HG02852 (cell line): ENCODE measurements at regions not wholly inside any gene's neighbourhood (a gene's known extent, or its start where the extent isn't known, plus 50 kb on each side); places are given as distances from the start of the nearest gene placed in this dataset.
"Not testable (repeated sequence)": the region's sequence is repeated elsewhere in the genome, so short reads cannot be mapped to it uniquely, and the experiment has no call there.

ENCODE experiments used
- ATAC-seq: cut with Tn5 transposase; IDR thresholded peaks from one replicate; pipeline ENCODE4 v1.9.1; 2021; ENCODE audit warnings: mild to moderate bottlenecking, moderate library complexity; ENCODE audit not compliant: unreplicated experiment

GRCh38 chr10:11668847-11669610, 57.6 kb upstream of the USP6NL start:
- ATAC-seq, result no peak

- ATAC-seq, result no peak
These were observed 56.3 kb upstream of the USP6NL start for GRCh38 chr10:11667756-11668155.

GRCh38 chr10:11663763-11664555, 52.5 kb upstream of the USP6NL start:
- ATAC-seq, result peak; percentile 76

GRCh38 chr10:11663126-11663515, 51.7 kb upstream of the USP6NL start:
- not testable (repeated sequence) for ATAC-seq

- no peak for ATAC-seq
These were observed 50.0 kb upstream of the USP6NL start for GRCh38 chr10:11661441-11661840.
